ENCODE measurements at regions not wholly inside any gene's neighbourhood (a gene's known extent, or its start where the extent isn't known, plus 50 kb on each side); places are given as distances from the start of the nearest gene placed in this dataset.
"Not testable (repeated sequence)": the region's sequence is repeated elsewhere in the genome, so short reads cannot be mapped to it uniquely, and the experiment has no call there.

GRCh38 chr7:109641445-109641844 lies 1071.8 kb downstream of the DNAJB9 start:
- no peak overlapping the region for H3K27ac ChIP-seq
- no peak for TF ChIP-seq POLR2A (IDR thresholded peaks at IDR 0.05)
- TF ChIP-seq CTCF (IDR thresholded peaks at IDR 0.05): no peak
- TF ChIP-seq POLR2AphosphoS5 (IDR thresholded peaks at IDR 0.05; ENCODE audit: insufficient read depth in 1 of 2, low read depth in 1 of 2): no peak
- no peaks in the 10 kb centered on the region for H3K4me1 ChIP-seq
- no peak for DNase-seq (ENCODE audit: extremely low spot score in 2 of 2)
- no peaks in the 10 kb centered on the region for H3K36me3 ChIP-seq
- no peaks in the 10 kb centered on the region for H3K27me3 ChIP-seq
- H3K9me3 ChIP-seq: no peaks in the 10 kb centered on the region
- no peak overlapping the region for H3K4me3 ChIP-seq
- intact Hi-C loops (cut with DNase I): no loop called here

- no peak for DNase-seq (ENCODE audit: extremely low spot score in 2 of 2)
- Histone ChIP-seq H3K27me3 (no peaks in the 10 kb centered on the region), H3K9me3 (no peaks in the 10 kb centered on the region), H3K27ac (no peak overlapping the region), H3K36me3 (no peaks in the 10 kb centered on the region), H3K4me1 (no peaks in the 10 kb centered on the region), H3K4me3 (no peak overlapping the region)
- TF ChIP-seq CTCF (IDR thresholded peaks at IDR 0.05) (no peak), POLR2AphosphoS5 (IDR thresholded peaks at IDR 0.05; ENCODE audit: insufficient read depth in 1 of 2, low read depth in 1 of 2) (no peak), POLR2A (IDR thresholded peaks at IDR 0.05) (no peak)
- intact Hi-C loops (cut with DNase I): no loop called here
Measured at GRCh38 chr7:109646124-109646523, 1076.5 kb downstream of the DNAJB9 start.

- intact Hi-C loops (cut with DNase I); H3K9me3 ChIP-seq; H3K27ac ChIP-seq; H3K27me3 ChIP-seq; H3K4me3 ChIP-seq; H3K36me3 ChIP-seq; H3K4me1 ChIP-seq; DNase-seq (ENCODE audit: extremely low spot score in 2 of 2): not testable (repeated sequence)
Measured at GRCh38 chr7:109646594-109646993, 1076.9 kb downstream of the DNAJB9 start.

GRCh38 chr7:109647263-109647662 lies 1077.6 kb downstream of the DNAJB9 start:
- H3K4me1 ChIP-seq; H3K27ac ChIP-seq; H3K36me3 ChIP-seq; intact Hi-C loops (cut with DNase I); H3K4me3 ChIP-seq; H3K27me3 ChIP-seq; H3K9me3 ChIP-seq; DNase-seq (ENCODE audit: extremely low spot score in 2 of 2): not testable (repeated sequence)

- H3K27me3 ChIP-seq: no peaks in the 10 kb centered on the region
- H3K4me3 ChIP-seq: no peak overlapping the region
- no peaks in the 10 kb centered on the region for H3K36me3 ChIP-seq
- H3K4me1 ChIP-seq: no peaks in the 10 kb centered on the region
- TF ChIP-seq POLR2A (IDR thresholded peaks at IDR 0.05): no peak
- TF ChIP-seq CTCF (IDR thresholded peaks at IDR 0.05): no peak
- TF ChIP-seq POLR2AphosphoS5 (IDR thresholded peaks at IDR 0.05; ENCODE audit: insufficient read depth in 1 of 2, low read depth in 1 of 2): no peak
- DNase-seq (ENCODE audit: extremely low spot score in 2 of 2): no peak
- no peak overlapping the region for H3K27ac ChIP-seq
- intact Hi-C loops (cut with DNase I): no loop called here
- no peaks in the 10 kb centered on the region for H3K9me3 ChIP-seq
Measured at GRCh38 chr7:109659261-109659660, 1089.6 kb downstream of the DNAJB9 start.

- intact Hi-C loops (cut with DNase I): no loop called here
- no peak for DNase-seq (ENCODE audit: extremely low spot score in 2 of 2)
- Histone ChIP-seq H3K27ac (no peak overlapping the region), H3K9me3 (no peaks in the 10 kb centered on the region), H3K36me3 (no peaks in the 10 kb centered on the region), H3K4me3 (no peak overlapping the region), H3K4me1 (no peaks in the 10 kb centered on the region), H3K27me3 (no peaks in the 10 kb centered on the region)
- TF ChIP-seq POLR2A (IDR thresholded peaks at IDR 0.05) (no peak), POLR2AphosphoS5 (IDR thresholded peaks at IDR 0.05; ENCODE audit: insufficient read depth in 1 of 2, low read depth in 1 of 2) (no peak), CTCF (IDR thresholded peaks at IDR 0.05) (no peak)
Measured at GRCh38 chr7:109660401-109660800, 1090.7 kb downstream of the DNAJB9 start.
